Activated CD8-positive, alpha-beta T cell treated with anti-CD3 and anti-CD28 coated beads for 36 hours (primary cell): ENCODE measurements at regions not wholly inside any gene's neighbourhood (a gene's known extent, or its start where the extent isn't known, plus 50 kb on each side); places are given as distances from the start of the nearest gene placed in this dataset.
"Not testable (repeated sequence)": the region's sequence is repeated elsewhere in the genome, so short reads cannot be mapped to it uniquely, and the experiment has no call there.

Source experiments
- ATAC-seq: fragments of 200-7000 bp; cut with Tn5 transposase; one replicate; pipeline ENCODE4 v1.10.0; 2021; ENCODE audit warnings: mild to moderate bottlenecking, moderate library complexity
- CTCF ChIA-PET: fragments of 350-600 bp; sonication (Branson Sonifier 250); formaldehyde crosslinking; loops from one replicate; lab custom pipeline; 2021; ENCODE audit warnings: antibody characterized with exemption; lab: Charles Lee
- POLR2A ChIA-PET: fragments of 350-600 bp; sonication (Branson Sonifier 250); formaldehyde crosslinking; loops from one replicate; lab custom pipeline; 2021; ENCODE audit warnings: antibody characterized with exemption; lab: Charles Lee
- DNase-seq: peaks from one replicate; pipeline ENCODE4 v3.0.0-alpha.2; 2020
- H3K27ac Mint-ChIP-seq: one replicate; pipeline ENCODE4 v1.8.0; 2021; ENCODE audit warnings: mild to moderate bottlenecking, mixed read lengths
- H3K27me3 Mint-ChIP-seq: one replicate; pipeline ENCODE4 v1.8.0; 2021; ENCODE audit warnings: mixed read lengths
- H3K36me3 Mint-ChIP-seq: one replicate; pipeline ENCODE4 v1.8.0; 2021; ENCODE audit warnings: low read depth, mixed read lengths
- H3K4me1 Mint-ChIP-seq: one replicate; pipeline ENCODE4 v1.8.0; 2021; ENCODE audit warnings: low read depth, mixed read lengths
- H3K4me3 Mint-ChIP-seq: one replicate; pipeline ENCODE4 v1.8.0; 2021; ENCODE audit warnings: mild to moderate bottlenecking, moderate library complexity, mixed read lengths
- H3K9me3 Mint-ChIP-seq: one replicate; pipeline ENCODE4 v1.8.0; 2021; ENCODE audit warnings: mixed read lengths
- intact Hi-C: fragments of 100-400 bp; cut with micrococcal nuclease; formaldehyde crosslinking; loops from one replicate; pipeline ENCODE4 v1.10.0; 2022
- TF ChIP-seq, protein P1 (sequence below): fragments of 200-600 bp; IDR thresholded peaks from one replicate; pipeline ENCODE4 v1.8.0; 2022; ENCODE audit warnings: antibody characterized with exemption, mild to moderate bottlenecking

DNA sequence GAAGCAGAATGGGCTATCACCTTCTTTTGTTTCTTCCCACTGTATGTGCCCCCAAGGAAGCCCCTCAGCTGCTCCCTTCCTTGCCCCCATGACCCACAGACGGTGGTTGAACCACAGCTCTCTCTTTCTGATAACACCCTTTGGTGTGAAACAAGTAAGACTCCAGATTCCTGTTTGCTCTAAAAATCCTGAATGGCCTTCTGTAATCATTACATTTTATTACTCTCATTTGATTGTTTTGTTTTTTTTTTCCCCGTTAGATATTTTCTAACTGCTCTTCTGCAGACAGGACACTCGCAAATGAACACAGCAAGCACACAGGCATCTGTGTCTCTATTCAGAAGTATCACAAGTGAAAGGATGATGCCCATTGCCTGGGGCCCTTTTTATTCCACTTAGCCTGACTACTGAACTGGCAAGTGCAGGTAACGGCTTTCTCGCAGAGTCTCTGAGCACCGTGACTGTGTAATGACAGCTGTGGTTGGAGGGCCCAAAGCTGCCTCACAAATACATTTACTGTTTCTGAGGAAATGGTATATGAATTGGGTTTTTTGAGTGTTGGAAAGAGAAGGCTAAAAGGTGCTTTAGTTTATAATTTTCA, 59.3 kb downstream of the OXGR1 start:
- H3K27ac Mint-ChIP-seq: no peak overlapping the region
- ChIA-PET POLR2A (no interaction called here), CTCF (interaction anchor here (1.5 kb wide), 1 partner anchor 23 kb away, joined by 3 read pairs; no protein-coding TSS in a partner anchor)
- TF ChIP-seq, protein P1, sequence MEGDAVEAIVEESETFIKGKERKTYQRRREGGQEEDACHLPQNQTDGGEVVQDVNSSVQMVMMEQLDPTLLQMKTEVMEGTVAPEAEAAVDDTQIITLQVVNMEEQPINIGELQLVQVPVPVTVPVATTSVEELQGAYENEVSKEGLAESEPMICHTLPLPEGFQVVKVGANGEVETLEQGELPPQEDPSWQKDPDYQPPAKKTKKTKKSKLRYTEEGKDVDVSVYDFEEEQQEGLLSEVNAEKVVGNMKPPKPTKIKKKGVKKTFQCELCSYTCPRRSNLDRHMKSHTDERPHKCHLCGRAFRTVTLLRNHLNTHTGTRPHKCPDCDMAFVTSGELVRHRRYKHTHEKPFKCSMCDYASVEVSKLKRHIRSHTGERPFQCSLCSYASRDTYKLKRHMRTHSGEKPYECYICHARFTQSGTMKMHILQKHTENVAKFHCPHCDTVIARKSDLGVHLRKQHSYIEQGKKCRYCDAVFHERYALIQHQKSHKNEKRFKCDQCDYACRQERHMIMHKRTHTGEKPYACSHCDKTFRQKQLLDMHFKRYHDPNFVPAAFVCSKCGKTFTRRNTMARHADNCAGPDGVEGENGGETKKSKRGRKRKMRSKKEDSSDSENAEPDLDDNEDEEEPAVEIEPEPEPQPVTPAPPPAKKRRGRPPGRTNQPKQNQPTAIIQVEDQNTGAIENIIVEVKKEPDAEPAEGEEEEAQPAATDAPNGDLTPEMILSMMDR: no peak
- intact Hi-C loops: no loop called here
- no peaks in the 10 kb centered on the region for H3K9me3 Mint-ChIP-seq
- no peak overlapping the region for H3K4me3 Mint-ChIP-seq
- no peaks in the 10 kb centered on the region for H3K4me1 Mint-ChIP-seq
- no peak for ATAC-seq
- no peaks in the 10 kb centered on the region for H3K27me3 Mint-ChIP-seq
- H3K36me3 Mint-ChIP-seq: no peaks in the 10 kb centered on the region
- no peak for DNase-seq

DNA sequence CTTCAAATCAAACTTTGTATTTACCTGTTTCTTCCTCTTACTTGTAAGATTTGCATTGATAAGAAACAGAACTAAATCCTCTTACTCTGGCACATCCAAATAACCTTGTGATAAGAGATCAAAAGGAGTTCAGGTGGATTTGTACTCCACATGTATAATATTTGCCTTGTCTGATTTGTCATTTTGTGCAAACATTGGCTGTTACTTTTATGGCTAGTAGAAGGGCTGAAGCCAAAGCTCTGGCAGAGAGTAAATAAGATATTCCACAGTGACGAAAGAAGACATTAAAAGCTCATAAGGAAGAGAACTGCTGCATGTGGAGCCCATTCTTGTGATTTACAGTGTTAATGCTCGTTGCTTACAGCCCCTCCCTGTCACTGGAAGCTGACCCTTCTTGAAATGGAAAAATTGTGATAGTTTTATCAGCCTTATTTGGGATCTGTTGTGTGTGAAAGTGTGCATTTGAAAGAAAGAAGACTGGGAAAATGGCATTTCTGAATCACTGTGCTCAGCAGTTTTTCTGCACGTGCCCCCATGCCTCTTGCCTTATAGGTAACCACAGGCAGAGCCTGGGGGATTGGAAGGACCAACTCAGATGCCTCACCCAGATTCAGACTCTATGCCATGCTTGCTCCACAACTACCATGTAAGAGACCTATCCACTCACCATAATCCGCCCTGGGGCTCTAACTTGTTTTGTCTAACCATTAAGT, 68.2 kb downstream of the OXGR1 start:
- Mint-ChIP-seq H3K27ac (no peak overlapping the region), H3K4me1 (no peaks in the 10 kb centered on the region), H3K4me3 (no peak overlapping the region), H3K27me3 (no peaks in the 10 kb centered on the region), H3K9me3 (peaks cover 2% of the 10 kb centered on the region), H3K36me3 (no peaks in the 10 kb centered on the region)
- intact Hi-C loops: no loop called here
- TF ChIP-seq, protein P1: no peak
- DNase-seq (no peak), ATAC-seq (no peak)
- ChIA-PET CTCF (no interaction called here), POLR2A (no interaction called here)

DNA sequence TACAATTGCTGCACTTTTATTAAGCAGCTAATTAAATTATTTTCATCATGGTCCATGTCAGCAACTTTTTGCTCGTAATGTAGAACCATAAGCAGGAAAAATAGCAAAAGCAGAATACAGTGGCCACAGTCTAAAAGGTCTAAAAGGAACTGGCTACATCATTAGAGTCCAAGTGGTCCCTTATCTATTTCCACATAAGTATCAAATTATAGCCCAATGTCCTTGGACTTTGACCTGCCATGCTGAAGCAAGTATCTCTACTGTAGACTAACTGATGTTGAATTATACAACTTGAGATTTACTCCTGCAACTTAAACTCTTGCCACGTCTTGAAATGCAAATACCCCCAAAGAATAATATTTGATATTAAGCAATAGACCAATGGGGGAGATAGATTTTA, 68.8 kb downstream of the OXGR1 start:
- H3K27ac Mint-ChIP-seq: no peak overlapping the region

DNA sequence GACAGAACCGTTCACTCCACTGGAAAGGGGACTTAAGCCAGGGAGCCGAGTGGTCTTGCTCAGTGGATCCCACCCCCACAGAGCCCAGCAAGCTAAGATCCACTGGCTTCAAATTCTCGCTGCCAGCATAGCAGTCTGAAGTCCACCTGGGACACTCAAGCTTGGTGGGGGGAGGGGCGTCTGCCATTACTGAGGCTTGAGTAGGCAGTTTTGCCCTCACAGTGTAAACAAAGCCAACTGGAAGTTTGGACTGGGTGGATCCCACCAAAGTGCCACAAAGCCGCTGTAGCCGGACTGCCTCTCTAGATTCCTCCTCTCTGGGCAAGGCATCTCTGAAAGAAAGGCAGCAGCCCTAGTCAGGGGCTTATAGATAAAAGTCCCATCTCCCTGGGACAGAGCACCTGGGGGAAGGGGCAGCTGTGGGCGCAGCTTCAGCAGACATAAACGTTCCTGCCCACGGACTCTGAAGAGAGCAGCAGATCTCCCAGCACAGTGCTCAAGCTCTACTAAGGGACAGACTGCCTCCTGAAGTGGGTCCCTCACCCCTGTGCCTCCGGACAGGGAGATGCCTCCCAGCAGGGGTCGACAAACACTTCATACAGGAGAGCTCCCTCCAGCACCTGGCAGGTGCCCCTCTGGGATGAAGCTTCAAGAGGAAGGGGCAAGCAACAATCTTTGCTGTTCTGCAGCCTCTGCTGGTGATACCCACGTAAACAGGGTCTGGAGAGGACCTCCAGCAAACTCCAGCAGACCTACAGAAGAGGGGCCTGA, 75.2 kb downstream of the OXGR1 start:
- ATAC-seq, H3K36me3 Mint-ChIP-seq, H3K4me1 Mint-ChIP-seq, POLR2A ChIA-PET, H3K27me3 Mint-ChIP-seq, H3K4me3 Mint-ChIP-seq, H3K9me3 Mint-ChIP-seq, CTCF ChIA-PET, intact Hi-C loops, DNase-seq, H3K27ac Mint-ChIP-seq: not testable (repeated sequence)

More for the DNA sequence above, 68.8 kb downstream of the OXGR1 start:
- no peak overlapping the region for H3K4me3 Mint-ChIP-seq
- H3K9me3 Mint-ChIP-seq: peaks cover 4% of the 10 kb centered on the region
- intact Hi-C loops: no loop called here
- ATAC-seq (no peak), DNase-seq (no peak)
- TF ChIP-seq, protein P1: no peak
- H3K36me3 Mint-ChIP-seq: no peaks in the 10 kb centered on the region
- no peaks in the 10 kb centered on the region for H3K27me3 Mint-ChIP-seq
- no peaks in the 10 kb centered on the region for H3K4me1 Mint-ChIP-seq
- ChIA-PET POLR2A (no interaction called here), CTCF (no interaction called here)

DNA sequence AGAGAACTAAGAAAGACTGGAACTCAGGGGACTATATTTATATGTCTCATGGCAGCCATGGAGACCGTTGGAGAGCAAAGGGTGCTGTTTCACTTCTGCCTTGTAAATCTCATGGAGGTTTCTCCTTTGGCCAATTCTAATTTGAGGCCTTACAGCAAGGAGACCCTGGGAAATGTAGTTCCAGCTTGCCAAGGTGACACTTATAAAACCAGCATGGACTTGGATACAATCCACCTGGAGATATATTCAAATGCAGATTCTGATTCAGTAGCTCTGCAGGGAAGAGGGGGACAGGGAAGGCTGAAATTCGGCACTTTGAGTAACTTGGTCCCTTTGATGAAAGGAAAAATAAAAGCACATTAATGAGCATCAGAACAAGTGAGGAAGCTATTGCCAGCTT, 90.0 kb downstream of the OXGR1 start:
- no peaks in the 10 kb centered on the region for H3K4me1 Mint-ChIP-seq
- no peak overlapping the region for H3K4me3 Mint-ChIP-seq
- POLR2A ChIA-PET: no interaction called here
- no peaks in the 10 kb centered on the region for H3K36me3 Mint-ChIP-seq
- ATAC-seq (no peak), DNase-seq (no peak)
- no peak overlapping the region for H3K27ac Mint-ChIP-seq
- H3K27me3 Mint-ChIP-seq: no peaks in the 10 kb centered on the region
- no peaks in the 10 kb centered on the region for H3K9me3 Mint-ChIP-seq
- intact Hi-C loops: no loop called here
- CTCF ChIA-PET: no interaction called here
- TF ChIP-seq, protein P1: no peak
